GM12878 (cell line): ENCODE measurements at regions not wholly inside any gene's neighbourhood (a gene's known extent, or its start where the extent isn't known, plus 50 kb on each side); places are given as distances from the start of the nearest gene placed in this dataset.

Experiments
- ATAC-seq: fragments of 200-7000 bp; cut with Tn5 transposase; 3 replicates; pipeline ENCODE4 v1.9.1; 2020; ENCODE audit warnings: mild to moderate bottlenecking, moderate library complexity
- BruUV-seq: library from RNA; stranded (reverse); fragments of 400-500 nt; replicated peaks from 2 replicates; lab custom pipeline; 2021; lab: Mats Ljungman, UMichigan
- CTCF ChIA-PET: fragments of 300-600 bp; sonication (Branson Sonifier 250); formaldehyde crosslinking; extraction: SDS; loops from one replicate; lab custom pipeline; 2021; ENCODE audit warnings: inconsistent platforms; lab: Yijun Ruan, JAX
- POLR2A ChIA-PET: fragments of 350-600 bp; formaldehyde crosslinking; extraction: SDS; loops from one replicate; lab custom pipeline; 2021; ENCODE audit warnings: inconsistent platforms; lab: Charles Lee
- RAD21 ChIA-PET: fragments of 300-600 bp; sonication (Branson Sonifier 250); formaldehyde crosslinking; loops from one replicate; lab custom pipeline; 2023; ENCODE audit warnings: antibody characterized with exemption; ENCODE audit not compliant: unreplicated experiment; lab: Charles Lee
- SMC1A ChIA-PET: fragments of 300-600 bp; sonication (Branson Sonifier 250); formaldehyde crosslinking; loops from one replicate; lab custom pipeline; 2023; ENCODE audit not compliant: unreplicated experiment, uncharacterized antibody; lab: Charles Lee
- DNase-seq: peaks from one replicate; pipeline ENCODE4 v3.0.0-alpha.2; 2011; ENCODE audit warnings: low read depth, low spot score
- FAIRE-seq: peaks from 3 replicates; lab custom pipeline; 2011; peaks lifted over from hg19 to GRCh38; lab: Jason Lieb, UNC
- H2AFZ ChIP-seq: 2 replicates; pipeline ENCODE4 v1.6.0; 2011; ENCODE audit warnings: low read depth, low read length, control low read depth; ENCODE audit not compliant: control insufficient read depth
- H3K27ac ChIP-seq: 2 replicates; pipeline ENCODE4 v1.5.1; 2011; ENCODE audit warnings: control low read depth; ENCODE audit not compliant: control insufficient read depth, insufficient read depth
- H3K27me3 ChIP-seq, 2 experiments: replicated peaks in 1 of 2; 2 replicates each; pipeline versions ENCODE4 v1.6.0 to v1.6.1; 2011; ENCODE audit warnings: low read length in 1 of 2; ENCODE audit not compliant: control insufficient read depth in 2 of 2, insufficient read depth in 2 of 2
- H3K36me3 ChIP-seq, 2 experiments: 2 replicates each; pipeline ENCODE4 v1.5.1; 2011; ENCODE audit warnings: low read length in 1 of 2; ENCODE audit not compliant: control insufficient read depth in 2 of 2, insufficient read depth in 2 of 2
- H3K4me1 ChIP-seq: 2 replicates; pipeline ENCODE4 v1.6.1; 2011; ENCODE audit warnings: mild to moderate bottlenecking, low read length, moderate library complexity, mixed read lengths; ENCODE audit not compliant: control insufficient read depth, insufficient read depth
- H3K4me2 ChIP-seq: 2 replicates; pipeline ENCODE4 v1.6.0; 2011; ENCODE audit warnings: control low read depth; ENCODE audit not compliant: control insufficient read depth, insufficient read depth
- H3K4me3 ChIP-seq: fragments of 200-600 bp; sonication (generic); 2 replicates; pipeline ENCODE4 v1.5.1; 2016
- H3K79me2 ChIP-seq: 2 replicates; pipeline ENCODE4 v1.6.0; 2011; ENCODE audit warnings: low read length; ENCODE audit not compliant: control insufficient read depth, insufficient read depth
- H3K9ac ChIP-seq: 2 replicates; pipeline ENCODE4 v1.8.0; 2011; ENCODE audit warnings: low read length, control low read depth, mixed read lengths; ENCODE audit not compliant: control insufficient read depth, insufficient read depth
- H3K9me3 ChIP-seq: replicated peaks from 3 replicates; pipeline ENCODE4 v1.5.1; 2011; ENCODE audit warnings: mild to moderate bottlenecking, low read length; ENCODE audit not compliant: control insufficient read depth, insufficient read depth
- H4K20me1 ChIP-seq: 2 replicates; pipeline ENCODE4 v1.6.0; 2011; ENCODE audit not compliant: control insufficient read depth, insufficient read depth
- CHD4 ChIP-seq: fragments of 200-600 bp; sonication (generic); IDR thresholded peaks from 2 replicates; pipeline ENCODE4 v1.6.1; 2016; ENCODE audit warnings: mild to moderate bottlenecking
- RELA ChIP-seq: fragments of 450-650 bp; IDR thresholded peaks from 2 replicates; pipeline ENCODE4 v1.8.0; 2014; ENCODE audit warnings: borderline replicate concordance; ENCODE audit not compliant: partially characterized antibody
- RFX5 ChIP-seq: IDR thresholded peaks from 2 replicates; pipeline ENCODE4 v1.6.1; 2011; ENCODE audit warnings: low read depth, low read length, improper control_type of control experiment
- SMAD1 ChIP-seq: fragments of 450-650 bp; IDR thresholded peaks from 2 replicates; pipeline ENCODE4 v1.6.1; 2018; ENCODE audit warnings: mild to moderate bottlenecking, low read depth; ENCODE audit not compliant: partially characterized antibody
- ZSCAN29 ChIP-seq: fragments of 450-650 bp; IDR thresholded peaks from 2 replicates; pipeline ENCODE4 v1.6.1; 2017; ENCODE audit warnings: mild to moderate bottlenecking, moderate library complexity
- ZZZ3 ChIP-seq: IDR thresholded peaks from 2 replicates; pipeline ENCODE4 v1.6.1; 2011; ENCODE audit warnings: low read depth; ENCODE audit not compliant: control insufficient read depth, insufficient read length
- WGBS: methylation state at CpG from one replicate; pipeline ENCODE4 v1.1.6; 2016; ENCODE audit warnings: low lambda C conversion rate; ENCODE audit not compliant: insufficient replicate concordance, insufficient coverage; ENCODE audit errors: missing lambda C conversion rate; 5-methylcytosine and 5-hydroxymethylcytosine counted together
- in situ Hi-C: fragments of 300-500 bp; cut with MboI; formaldehyde crosslinking; loops from 9 replicates; pipeline ENCODE4 v1.14.3; 2018; ENCODE audit warnings: mixed read lengths
- intact Hi-C: fragments of 100-400 bp; cut with micrococcal nuclease; formaldehyde crosslinking; loops from one replicate; pipeline ENCODE4 v1.14.2; 2022; ENCODE audit not compliant: unreplicated experiment

- DNase-seq = no peak
- Histone ChIP-seq H2AFZ (no peak overlapping the region), H3K9me3 (no peaks in the 10 kb centered on the region), H3K4me1 (no peaks in the 10 kb centered on the region), H3K36me3 (no peaks in the 10 kb centered on the region), H3K27ac (no peak overlapping the region), H4K20me1 (no peaks in the 10 kb centered on the region), H3K79me2 (no peaks in the 10 kb centered on the region), H3K4me3 (no peak overlapping the region), H3K27me3 (no peaks in the 10 kb centered on the region; a peak in 3 of 4 replicates), H3K9ac (no peak overlapping the region), H3K4me2 (no peak overlapping the region)
- ChIA-PET POLR2A (interaction anchor here (0.5 kb wide), 1 partner anchor 56 kb away, joined by 5 read pairs; no protein-coding TSS in a partner anchor), SMC1A (no interaction called here), CTCF (no interaction called here), RAD21 (no interaction called here)
- FAIRE-seq = no peak
- BruUV-seq = no TSS peak
- intact Hi-C loops = no loop called here
- 10% methylated on average over 6 of the region's 6 CpGs for WGBS
- no peak for ATAC-seq
- in situ Hi-C loops = no loop called here
- TF ChIP-seq SMAD1 (no peak), RFX5 (no peak), ZSCAN29 (no peak)
Observed at GRCh38 chr18:47461406-47461948, 210.0 kb upstream of the SKOR2 start.

- POLR2A ChIA-PET = no interaction called here
- intact Hi-C loops = no loop called here
- no peaks in the 10 kb centered on the region for H3K36me3 ChIP-seq
- no peak overlapping the region for H3K4me2 ChIP-seq
- FAIRE-seq = no peak
- CTCF ChIA-PET = interaction anchor here (0.6 kb wide), 1 partner anchor 45 kb away, joined by 3 read pairs; no protein-coding TSS in a partner anchor
- RAD21 ChIA-PET = no interaction called here
- TF ChIP-seq RELA (no peak), CHD4 (no peak), ZZZ3 (no peak)
- no peak for ATAC-seq
- H2AFZ ChIP-seq = no peak overlapping the region
- H3K27ac ChIP-seq = no peak overlapping the region
- no peak for DNase-seq
- no TSS peak for BruUV-seq
- H4K20me1 ChIP-seq = no peaks in the 10 kb centered on the region
- in situ Hi-C loops = no loop called here
- no peaks in the 10 kb centered on the region for H3K9me3 ChIP-seq
- SMC1A ChIA-PET = no interaction called here
- H3K4me3 ChIP-seq = no peak overlapping the region
- no peak overlapping the region for H3K9ac ChIP-seq
- H3K4me1 ChIP-seq = no peaks in the 10 kb centered on the region
- no peaks in the 10 kb centered on the region for H3K79me2 ChIP-seq
- H3K27me3 ChIP-seq = no peaks in the 10 kb centered on the region; a peak in 1 of 4 replicates
Observed at GRCh38 chr18:47458483-47458882, 207.0 kb upstream of the SKOR2 start.
